ENCODE measurements at regions not wholly inside any gene's neighbourhood (a gene's known extent, or its start where the extent isn't known, plus 50 kb on each side); places are given as distances from the start of the nearest gene placed in this dataset.

- ATAC-seq (no peak), FAIRE-seq (no peak), DNase-seq (ENCODE audit: low read depth, low spot score) (no peak)
- ChIA-PET CTCF (no interaction called here), POLR2A (no interaction called here), RAD21 (ENCODE audit: unreplicated experiment) (no interaction called here), SMC1A (ENCODE audit: uncharacterized antibody, unreplicated experiment) (no interaction called here)
- no peaks in the 10 kb centered on the region for H3K9me3 ChIP-seq (replicated peaks; ENCODE audit: control insufficient read depth, insufficient read depth, low read length)
- H3K27ac ChIP-seq (ENCODE audit: control insufficient read depth, insufficient read depth) = no peak overlapping the region
- in situ Hi-C loops (cut with MboI) (no loop called here), intact Hi-C loops (cut with micrococcal nuclease; ENCODE audit: unreplicated experiment) (no loop called here)
- H2AFZ ChIP-seq (ENCODE audit: control insufficient read depth, low read depth, low read length) = no peak overlapping the region
- no peaks in the 10 kb centered on the region for H3K4me1 ChIP-seq (ENCODE audit: control insufficient read depth, insufficient read depth, low read length)
- H3K27me3 ChIP-seq (replicated peaks in 1 of 2; ENCODE audit: control insufficient read depth in 2 of 2, insufficient read depth in 2 of 2, low read length in 1 of 2) = 0 out of 4 replicates have a peak, but pooled peaks cover 0 to 2% of the 10 kb centered on the region in 2 experiments
- no peaks in the 10 kb centered on the region for H3K36me3 ChIP-seq (ENCODE audit: control insufficient read depth in 2 of 2, insufficient read depth in 2 of 2, low read length in 1 of 2)
- no peaks in the 10 kb centered on the region for H4K20me1 ChIP-seq (ENCODE audit: control insufficient read depth, insufficient read depth)
- no peaks in the 10 kb centered on the region for H3K79me2 ChIP-seq (ENCODE audit: control insufficient read depth, insufficient read depth, low read length)
- no TSS peak for BruUV-seq (replicated peaks)
- H3K4me3 ChIP-seq = no peak overlapping the region
- H3K9ac ChIP-seq (ENCODE audit: control insufficient read depth, insufficient read depth, low read length) = no peak overlapping the region
- no peak overlapping the region for H3K4me2 ChIP-seq (ENCODE audit: control insufficient read depth, insufficient read depth)
- TF ChIP-seq BCL11A (IDR thresholded peaks at IDR 0.05; ENCODE audit: low read depth, low read length) (no peak), USF1 (IDR thresholded peaks at IDR 0.05; ENCODE audit: borderline replicate concordance, extremely low read length, insufficient read depth, low read depth, low read length) (no peak), ZNF207 (IDR thresholded peaks at IDR 0.05; ENCODE audit: borderline replicate concordance) (no peak), SMAD1 (IDR thresholded peaks at IDR 0.05; ENCODE audit: low read depth, partially characterized antibody) (no peak), POLR2AphosphoS2 (IDR thresholded peaks at IDR 0.05; ENCODE audit: low read depth, low read length) (no peak), BRCA1 (IDR thresholded peaks at IDR 0.05; ENCODE audit: low read depth, low read length) (no peak), HCFC1 (IDR thresholded peaks at IDR 0.05; ENCODE audit: low read length) (no peak)
These were observed 351.8 kb downstream of the NXPE2 start for GRCh38 chr11:115030166-115030565.

GRCh38 chr11:115036406-115037180 lies 358.3 kb downstream of the NXPE2 start:
- FAIRE-seq (no peak), ATAC-seq (no peak), DNase-seq (ENCODE audit: low read depth, low spot score) (no peak)
- H3K27ac ChIP-seq (ENCODE audit: control insufficient read depth, insufficient read depth) = no peak overlapping the region
- ChIA-PET POLR2A (no interaction called here), SMC1A (ENCODE audit: uncharacterized antibody, unreplicated experiment) (no interaction called here), RAD21 (ENCODE audit: unreplicated experiment) (no interaction called here), CTCF (no interaction called here)
- no peaks in the 10 kb centered on the region for H3K9me3 ChIP-seq (replicated peaks; ENCODE audit: control insufficient read depth, insufficient read depth, low read length)
- no peaks in the 10 kb centered on the region for H3K79me2 ChIP-seq (ENCODE audit: control insufficient read depth, insufficient read depth, low read length)
- H3K36me3 ChIP-seq (ENCODE audit: control insufficient read depth in 2 of 2, insufficient read depth in 2 of 2, low read length in 1 of 2) = no peaks in the 10 kb centered on the region
- H3K27me3 ChIP-seq (replicated peaks in 1 of 2; ENCODE audit: control insufficient read depth in 2 of 2, insufficient read depth in 2 of 2, low read length in 1 of 2) = no peaks in the 10 kb centered on the region
- intact Hi-C loops (cut with micrococcal nuclease; ENCODE audit: unreplicated experiment) = no loop called here
- in situ Hi-C loops (cut with MboI) = no loop called here
- no peak overlapping the region for H3K9ac ChIP-seq (ENCODE audit: control insufficient read depth, insufficient read depth, low read length)
- H3K4me3 ChIP-seq = no peak overlapping the region
- no peaks in the 10 kb centered on the region for H3K4me1 ChIP-seq (ENCODE audit: control insufficient read depth, insufficient read depth, low read length)
- H4K20me1 ChIP-seq (ENCODE audit: control insufficient read depth, insufficient read depth) = no peaks in the 10 kb centered on the region
- no peak overlapping the region for H3K4me2 ChIP-seq (ENCODE audit: control insufficient read depth, insufficient read depth)
- H2AFZ ChIP-seq (ENCODE audit: control insufficient read depth, low read depth, low read length) = no peak overlapping the region
- BruUV-seq (replicated peaks) = no TSS peak
- WGBS (ENCODE audit: insufficient coverage, insufficient replicate concordance, low lambda C conversion rate, missing lambda C conversion rate) = 55% methylated on average over 7 of the region's 7 CpGs
- no peak for TF ChIP-seq IRF3 (IDR thresholded peaks at IDR 0.05)
- TF ChIP-seq SUPT20H (IDR thresholded peaks at IDR 0.05; ENCODE audit: borderline replicate concordance, control insufficient read depth, low read depth, low read length) = no peak
- TF ChIP-seq RB1 (IDR thresholded peaks at IDR 0.05; ENCODE audit: borderline replicate concordance) = no peak
- TF ChIP-seq SREBF1 (IDR thresholded peaks at IDR 0.05; ENCODE audit: low read length) = no peak
- no peak for TF ChIP-seq RAD51 (IDR thresholded peaks at IDR 0.05)
- no peak for TF ChIP-seq SMAD1 (IDR thresholded peaks at IDR 0.05; ENCODE audit: low read depth, partially characterized antibody)
- TF ChIP-seq ELK1 (IDR thresholded peaks at IDR 0.05; ENCODE audit: low read depth, low read length) = no peak
- no peak for TF ChIP-seq ESRRA (IDR thresholded peaks at IDR 0.05; ENCODE audit: low read length)
- no peak for TF ChIP-seq KAT2A (conservative IDR thresholded peaks at IDR 0.05; ENCODE audit: control insufficient read depth, low read depth, low read length)
- no peak for TF ChIP-seq KDM1A (IDR thresholded peaks at IDR 0.05; ENCODE audit: borderline replicate concordance)

All from GM12878 (cell line).